ENCODE measurements at regions not wholly inside any gene's neighbourhood (a gene's known extent, or its start where the extent isn't known, plus 50 kb on each side); places are given as distances from the start of the nearest gene placed in this dataset.
"Not testable (repeated sequence)": the region's sequence is repeated elsewhere in the genome, so short reads cannot be mapped to it uniquely, and the experiment has no call there.

GRCh38 chr1:148354284-148354912, 128.7 kb downstream of the PPIAL4G start:
- CTCF ChIA-PET = no interaction called here
- H3K4me3 ChIP-seq (ENCODE audit: low read depth, low read length) = no peak overlapping the region
- TF ChIP-seq, protein P1, sequence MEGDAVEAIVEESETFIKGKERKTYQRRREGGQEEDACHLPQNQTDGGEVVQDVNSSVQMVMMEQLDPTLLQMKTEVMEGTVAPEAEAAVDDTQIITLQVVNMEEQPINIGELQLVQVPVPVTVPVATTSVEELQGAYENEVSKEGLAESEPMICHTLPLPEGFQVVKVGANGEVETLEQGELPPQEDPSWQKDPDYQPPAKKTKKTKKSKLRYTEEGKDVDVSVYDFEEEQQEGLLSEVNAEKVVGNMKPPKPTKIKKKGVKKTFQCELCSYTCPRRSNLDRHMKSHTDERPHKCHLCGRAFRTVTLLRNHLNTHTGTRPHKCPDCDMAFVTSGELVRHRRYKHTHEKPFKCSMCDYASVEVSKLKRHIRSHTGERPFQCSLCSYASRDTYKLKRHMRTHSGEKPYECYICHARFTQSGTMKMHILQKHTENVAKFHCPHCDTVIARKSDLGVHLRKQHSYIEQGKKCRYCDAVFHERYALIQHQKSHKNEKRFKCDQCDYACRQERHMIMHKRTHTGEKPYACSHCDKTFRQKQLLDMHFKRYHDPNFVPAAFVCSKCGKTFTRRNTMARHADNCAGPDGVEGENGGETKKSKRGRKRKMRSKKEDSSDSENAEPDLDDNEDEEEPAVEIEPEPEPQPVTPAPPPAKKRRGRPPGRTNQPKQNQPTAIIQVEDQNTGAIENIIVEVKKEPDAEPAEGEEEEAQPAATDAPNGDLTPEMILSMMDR (IDR thresholded peaks at IDR 0.05; ENCODE audit: insufficient read depth, low read length, missing control alignments) = no peak
- POLR2A ChIA-PET = no interaction called here
- no peak for DNase-seq (ENCODE audit: low read depth, low spot score)

GRCh38 chr1:148353461-148354283, 129.4 kb downstream of the PPIAL4G start:
- H3K4me3 ChIP-seq (ENCODE audit: low read depth, low read length) = no peak overlapping the region
- TF ChIP-seq, protein P1 (IDR thresholded peaks at IDR 0.05; ENCODE audit: insufficient read depth, low read length, missing control alignments) = no peak
- ChIA-PET CTCF (no interaction called here), POLR2A (no interaction called here)
- no peak for DNase-seq (ENCODE audit: low read depth, low spot score)

GRCh38 chr1:148352470-148353053, 130.5 kb downstream of the PPIAL4G start:
- CTCF ChIA-PET = no interaction called here
- POLR2A ChIA-PET = no interaction called here
- no peak for DNase-seq (ENCODE audit: low read depth, low spot score)
- no peak overlapping the region for H3K4me3 ChIP-seq (ENCODE audit: low read depth, low read length)
- TF ChIP-seq, protein P1 (IDR thresholded peaks at IDR 0.05; ENCODE audit: insufficient read depth, low read length, missing control alignments) = no peak

DNA sequence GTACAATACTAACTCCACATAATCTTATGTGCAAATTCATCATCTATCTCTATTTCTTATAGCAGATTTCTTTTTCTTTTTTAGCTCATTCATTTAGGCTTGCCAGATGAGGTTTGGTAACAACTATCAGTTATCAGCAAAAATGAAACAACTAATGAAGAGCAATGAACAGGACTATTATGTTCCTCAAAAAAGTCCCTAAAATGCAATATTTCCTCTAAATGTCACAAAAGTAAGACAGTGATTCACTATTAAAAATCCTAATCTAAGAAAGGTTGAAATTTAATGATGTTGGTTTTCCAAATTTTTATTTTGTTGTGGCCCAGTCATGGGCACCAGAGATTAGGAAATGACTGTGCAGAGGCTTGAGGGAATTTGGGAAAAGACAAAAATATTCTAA, 135.3 kb downstream of the PPIAL4G start:
- H3K4me3 ChIP-seq (ENCODE audit: low read depth, low read length) = no peak overlapping the region
- no peak for DNase-seq (ENCODE audit: low read depth, low spot score)
- TF ChIP-seq, protein P1 (IDR thresholded peaks at IDR 0.05; ENCODE audit: insufficient read depth, low read length, missing control alignments) = no peak
- ChIA-PET POLR2A (no interaction called here), CTCF (no interaction called here)

- POLR2A ChIA-PET; DNase-seq (ENCODE audit: low read depth, low spot score); H3K4me3 ChIP-seq (ENCODE audit: low read depth, low read length): not testable (repeated sequence)
- TF ChIP-seq, protein P1 (IDR thresholded peaks at IDR 0.05; ENCODE audit: insufficient read depth, low read length, missing control alignments) = peak; percentile 50
- CTCF ChIA-PET = interaction anchor here (0.6 to 1.2 kb wide), 2 partner anchors 11 to 13 kb away, joined by 3 read pairs; no protein-coding TSS in a partner anchor
These were observed 137.4 kb downstream of the PPIAL4G start for GRCh38 chr1:148345659-148346151.

- DNase-seq (ENCODE audit: low read depth, low spot score); CTCF ChIA-PET; H3K4me3 ChIP-seq (ENCODE audit: low read depth, low read length); POLR2A ChIA-PET: not testable (repeated sequence)
These were observed 138.5 kb downstream of the PPIAL4G start for GRCh38 chr1:148344651-148345050.

- DNase-seq (ENCODE audit: low read depth, low spot score); H3K4me3 ChIP-seq (ENCODE audit: low read depth, low read length); POLR2A ChIA-PET; CTCF ChIA-PET: not testable (repeated sequence)
These were observed 141.4 kb downstream of the PPIAL4G start for GRCh38 chr1:148341729-148342128.

DNA sequence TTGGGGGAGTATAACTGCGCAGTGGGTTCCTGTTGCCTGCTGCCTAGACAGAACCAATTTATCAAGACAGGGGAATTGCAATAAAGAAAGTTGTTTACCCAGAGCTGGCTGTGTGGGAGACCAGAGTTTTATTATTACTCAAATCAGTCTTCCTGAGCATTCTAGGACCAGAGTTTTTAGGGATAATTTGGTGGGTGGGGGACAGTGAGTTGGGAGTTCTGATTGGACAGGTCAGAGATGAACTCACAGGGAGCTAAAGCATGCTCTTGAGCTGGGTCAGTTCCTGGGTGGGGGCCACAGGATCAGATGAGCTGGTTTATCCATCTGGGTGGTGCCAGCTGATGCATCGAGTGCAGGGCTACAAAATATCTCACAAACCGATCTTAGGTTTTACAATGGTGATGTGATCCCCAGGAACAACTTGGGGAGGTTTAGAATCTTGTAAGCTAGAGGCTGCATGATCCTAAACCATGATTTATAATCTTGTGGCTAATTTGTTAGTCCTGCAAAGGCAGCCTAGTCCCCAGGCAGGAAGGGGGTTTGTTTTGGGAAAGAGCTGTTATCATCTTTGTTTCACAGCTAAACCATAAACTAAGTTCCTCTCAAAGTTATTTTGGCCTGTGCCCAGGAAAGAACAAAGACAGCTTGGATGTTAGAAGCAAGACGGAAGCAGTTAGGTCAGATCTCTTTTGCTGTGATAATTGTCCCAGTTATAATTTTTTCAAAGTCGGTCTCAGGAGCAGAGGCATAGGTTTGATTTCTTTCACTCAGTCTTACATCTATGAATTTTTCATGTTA, 146.8 kb downstream of the PPIAL4G start:
- CTCF ChIA-PET; H3K4me3 ChIP-seq (ENCODE audit: low read depth, low read length); DNase-seq (ENCODE audit: low read depth, low spot score); POLR2A ChIA-PET: not testable (repeated sequence)
